PFSK-1 (cell line): ENCODE measurements at regions not wholly inside any gene's neighbourhood (a gene's known extent, or its start where the extent isn't known, plus 50 kb on each side); places are given as distances from the start of the nearest gene placed in this dataset.

ENCODE experiments used
- FOXP2 ChIP-seq: optimal IDR thresholded peaks from 2 replicates; pipeline ENCODE3; 2011; ENCODE audit warnings: borderline replicate concordance, control low read depth, inconsistent platforms; ENCODE audit not compliant: insufficient read depth; ENCODE audit errors: extremely low read length, extremely low read depth
- POLR2AphosphoS5 ChIP-seq: IDR thresholded peaks from 2 replicates; pipeline ENCODE4 v1.6.1; 2012; ENCODE audit warnings: low read depth, mild to moderate bottlenecking, control low read depth, low read length, moderate library complexity
- SIN3A ChIP-seq: IDR thresholded peaks from 2 replicates; pipeline ENCODE4 v1.6.1; 2012; ENCODE audit warnings: mild to moderate bottlenecking, low read length, moderate library complexity, borderline replicate concordance; ENCODE audit not compliant: insufficient read depth
- TAF1 ChIP-seq: IDR thresholded peaks from 2 replicates; pipeline ENCODE4 v1.6.1; 2012; ENCODE audit warnings: low read length, control low read depth, borderline replicate concordance; ENCODE audit not compliant: insufficient read depth
- TF ChIP-seq, protein P1 (sequence below), 2 experiments: IDR thresholded peaks; 2 replicates each; pipeline versions ENCODE4 v1.6.1 to v1.8.0; 2011 to 2012; ENCODE audit warnings: low read depth in 2 of 2, low read length in 2 of 2, control low read depth in 1 of 2, inconsistent platforms in 1 of 2, mild to moderate bottlenecking in 1 of 2, moderate library complexity in 1 of 2; ENCODE audit not compliant: insufficient read depth in 1 of 2

DNA sequence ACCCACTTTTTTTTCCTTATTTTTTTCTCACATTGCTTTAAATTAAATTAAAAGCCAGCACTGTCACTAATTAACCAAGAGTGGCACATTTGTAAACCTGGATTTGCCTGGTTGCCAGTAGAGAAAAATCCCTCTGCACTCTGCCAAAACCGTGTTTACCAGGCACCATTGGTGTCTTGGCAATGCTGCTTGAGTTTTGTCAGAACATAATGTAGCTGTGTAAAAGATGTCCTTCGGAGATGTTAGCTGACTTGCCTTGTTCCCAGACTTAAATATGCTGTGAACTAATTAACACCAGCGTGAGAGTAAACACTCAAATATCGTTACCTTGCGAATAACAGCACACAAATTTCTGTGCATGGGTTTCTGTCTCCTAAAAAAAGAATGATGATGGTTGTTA is 694.9 kb upstream of the ID4 start:
- TF ChIP-seq TAF1 (no peak), POLR2AphosphoS5 (no peak), SIN3A (no peak), FOXP2 (no peak)
- TF ChIP-seq, protein P1, sequence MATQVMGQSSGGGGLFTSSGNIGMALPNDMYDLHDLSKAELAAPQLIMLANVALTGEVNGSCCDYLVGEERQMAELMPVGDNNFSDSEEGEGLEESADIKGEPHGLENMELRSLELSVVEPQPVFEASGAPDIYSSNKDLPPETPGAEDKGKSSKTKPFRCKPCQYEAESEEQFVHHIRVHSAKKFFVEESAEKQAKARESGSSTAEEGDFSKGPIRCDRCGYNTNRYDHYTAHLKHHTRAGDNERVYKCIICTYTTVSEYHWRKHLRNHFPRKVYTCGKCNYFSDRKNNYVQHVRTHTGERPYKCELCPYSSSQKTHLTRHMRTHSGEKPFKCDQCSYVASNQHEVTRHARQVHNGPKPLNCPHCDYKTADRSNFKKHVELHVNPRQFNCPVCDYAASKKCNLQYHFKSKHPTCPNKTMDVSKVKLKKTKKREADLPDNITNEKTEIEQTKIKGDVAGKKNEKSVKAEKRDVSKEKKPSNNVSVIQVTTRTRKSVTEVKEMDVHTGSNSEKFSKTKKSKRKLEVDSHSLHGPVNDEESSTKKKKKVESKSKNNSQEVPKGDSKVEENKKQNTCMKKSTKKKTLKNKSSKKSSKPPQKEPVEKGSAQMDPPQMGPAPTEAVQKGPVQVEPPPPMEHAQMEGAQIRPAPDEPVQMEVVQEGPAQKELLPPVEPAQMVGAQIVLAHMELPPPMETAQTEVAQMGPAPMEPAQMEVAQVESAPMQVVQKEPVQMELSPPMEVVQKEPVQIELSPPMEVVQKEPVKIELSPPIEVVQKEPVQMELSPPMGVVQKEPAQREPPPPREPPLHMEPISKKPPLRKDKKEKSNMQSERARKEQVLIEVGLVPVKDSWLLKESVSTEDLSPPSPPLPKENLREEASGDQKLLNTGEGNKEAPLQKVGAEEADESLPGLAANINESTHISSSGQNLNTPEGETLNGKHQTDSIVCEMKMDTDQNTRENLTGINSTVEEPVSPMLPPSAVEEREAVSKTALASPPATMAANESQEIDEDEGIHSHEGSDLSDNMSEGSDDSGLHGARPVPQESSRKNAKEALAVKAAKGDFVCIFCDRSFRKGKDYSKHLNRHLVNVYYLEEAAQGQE (IDR thresholded peaks at IDR 0.05; ENCODE audit: insufficient read depth in 1 of 2, low read depth in 2 of 2, low read length in 2 of 2): no peak
